ENCODE measurements at regions not wholly inside any gene's neighbourhood (a gene's known extent, or its start where the extent isn't known, plus 50 kb on each side); places are given as distances from the start of the nearest gene placed in this dataset.

DNA sequence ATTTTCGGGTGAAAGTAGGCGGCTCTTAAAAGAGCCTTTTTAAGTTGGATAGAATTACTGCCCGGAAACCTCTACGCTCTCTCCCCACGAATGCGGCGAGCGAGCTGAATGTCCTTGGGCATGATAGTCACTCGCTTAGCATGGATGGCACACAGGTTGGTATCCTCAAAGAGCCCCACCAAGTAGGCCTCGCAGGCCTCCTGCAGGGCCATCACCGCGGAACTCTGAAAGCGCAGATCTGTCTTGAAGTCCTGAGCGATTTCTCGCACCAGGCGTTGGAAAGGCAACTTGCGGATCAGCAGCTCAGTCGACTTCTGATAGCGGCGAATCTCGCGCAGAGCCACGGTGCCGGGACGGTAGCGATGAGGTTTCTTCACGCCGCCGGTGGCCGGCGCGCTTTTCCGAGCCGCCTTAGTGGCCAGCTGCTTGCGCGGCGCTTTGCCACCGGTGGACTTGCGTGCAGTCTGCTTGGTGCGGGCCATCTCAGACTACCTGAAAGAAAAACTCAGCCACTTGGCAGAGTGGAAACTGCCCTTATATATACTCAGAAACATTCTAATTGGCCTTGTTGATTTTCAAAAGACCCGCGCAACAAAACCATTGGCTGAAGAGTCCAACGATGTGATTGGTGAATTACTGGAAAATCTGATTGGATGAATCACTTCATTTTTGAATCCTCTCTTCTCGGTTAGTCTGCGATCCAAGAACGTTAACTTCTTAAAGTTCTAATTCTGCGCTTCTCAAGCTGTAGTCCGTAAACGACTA is 93.9 kb upstream of the BTN3A2 start:
- peak; percentile 86 to 88 for DNase-seq
- intact Hi-C loops (cut with micrococcal nuclease; ENCODE audit: unreplicated experiment), result loop anchor here (1.0 to 10.0 kb wide), 7 partner anchors 14 to 1564 kb away; a partner anchor contains a TSS
- Mint-ChIP-seq H3K4me3 (ENCODE audit: unreplicated experiment) (no peak overlapping the region), H3K36me3 (ENCODE audit: insufficient read depth, unreplicated experiment) (peaks cover 17% of the 10 kb centered on the region), H3K4me1 (ENCODE audit: low read depth, unreplicated experiment) (peaks cover 19% of the 10 kb centered on the region), H3K9me3 (ENCODE audit: unreplicated experiment) (no peaks in the 10 kb centered on the region), H3K27me3 (ENCODE audit: insufficient read depth, unreplicated experiment) (no peaks in the 10 kb centered on the region), H3K27ac (ENCODE audit: unreplicated experiment) (no peak overlapping the region)
- Histone ChIP-seq H3K4me1 (peaks cover 19% of the 10 kb centered on the region), H3K4me3 (ENCODE audit: low read depth, low read length) (peak overlapping the region; percentile 50), H3K27me3 (replicated peaks; ENCODE audit: control insufficient read depth, insufficient read depth, low read length) (no peaks in the 10 kb centered on the region), H3K36me3 (ENCODE audit: control insufficient read depth, insufficient read depth, low read length) (no peaks in the 10 kb centered on the region), H3K9me3 (no peaks in the 10 kb centered on the region)
- BruUV-seq (replicated peaks), result TSS peak; percentile 77
- POLR2A ChIA-PET, result interaction anchor here (0.7 to 7.3 kb wide), 16 partner anchors 13 to 1622 kb away, joined by 3 to 182 read pairs (median 14); a partner anchor contains a TSS
- TF ChIP-seq, protein P1, sequence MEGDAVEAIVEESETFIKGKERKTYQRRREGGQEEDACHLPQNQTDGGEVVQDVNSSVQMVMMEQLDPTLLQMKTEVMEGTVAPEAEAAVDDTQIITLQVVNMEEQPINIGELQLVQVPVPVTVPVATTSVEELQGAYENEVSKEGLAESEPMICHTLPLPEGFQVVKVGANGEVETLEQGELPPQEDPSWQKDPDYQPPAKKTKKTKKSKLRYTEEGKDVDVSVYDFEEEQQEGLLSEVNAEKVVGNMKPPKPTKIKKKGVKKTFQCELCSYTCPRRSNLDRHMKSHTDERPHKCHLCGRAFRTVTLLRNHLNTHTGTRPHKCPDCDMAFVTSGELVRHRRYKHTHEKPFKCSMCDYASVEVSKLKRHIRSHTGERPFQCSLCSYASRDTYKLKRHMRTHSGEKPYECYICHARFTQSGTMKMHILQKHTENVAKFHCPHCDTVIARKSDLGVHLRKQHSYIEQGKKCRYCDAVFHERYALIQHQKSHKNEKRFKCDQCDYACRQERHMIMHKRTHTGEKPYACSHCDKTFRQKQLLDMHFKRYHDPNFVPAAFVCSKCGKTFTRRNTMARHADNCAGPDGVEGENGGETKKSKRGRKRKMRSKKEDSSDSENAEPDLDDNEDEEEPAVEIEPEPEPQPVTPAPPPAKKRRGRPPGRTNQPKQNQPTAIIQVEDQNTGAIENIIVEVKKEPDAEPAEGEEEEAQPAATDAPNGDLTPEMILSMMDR (IDR thresholded peaks at IDR 0.05; ENCODE audit: insufficient read depth in 1 of 2, low read depth in 1 of 2, low read length in 1 of 2, severe bottlenecking in 1 of 2, unreplicated experiment in 1 of 2), result no peak
- CTCF ChIA-PET, result interaction anchor here (0.9 to 1.8 kb wide), 3 partner anchors 14 to 20 kb away, joined by 3 to 12 read pairs (median 7); a partner anchor contains a TSS

GRCh38 chr6:26271668-26272024 is 93.4 kb upstream of the BTN3A2 start:
- Mint-ChIP-seq H3K27me3 (ENCODE audit: insufficient read depth, unreplicated experiment) (no peaks in the 10 kb centered on the region), H3K4me3 (ENCODE audit: unreplicated experiment) (no peak overlapping the region), H3K9me3 (ENCODE audit: unreplicated experiment) (no peaks in the 10 kb centered on the region), H3K4me1 (ENCODE audit: low read depth, unreplicated experiment) (peaks cover 19% of the 10 kb centered on the region), H3K36me3 (ENCODE audit: insufficient read depth, unreplicated experiment) (peaks cover 13% of the 10 kb centered on the region), H3K27ac (ENCODE audit: unreplicated experiment) (no peak overlapping the region)
- TF ChIP-seq, protein P1 (IDR thresholded peaks at IDR 0.05; ENCODE audit: insufficient read depth in 1 of 2, low read depth in 1 of 2, low read length in 1 of 2, severe bottlenecking in 1 of 2, unreplicated experiment in 1 of 2), result no peak
- ChIA-PET POLR2A (interaction anchor here (0.7 to 7.3 kb wide), 13 partner anchors 13 to 1621 kb away, joined by 3 to 182 read pairs (median 28); a partner anchor contains a TSS), CTCF (interaction anchor here (1.6 to 1.8 kb wide), 2 partner anchors 14 to 21 kb away, joined by 7 to 12 read pairs; a partner anchor contains a TSS)
- Histone ChIP-seq H3K27me3 (replicated peaks; ENCODE audit: control insufficient read depth, insufficient read depth, low read length) (no peaks in the 10 kb centered on the region), H3K36me3 (ENCODE audit: control insufficient read depth, insufficient read depth, low read length) (no peaks in the 10 kb centered on the region), H3K9me3 (no peaks in the 10 kb centered on the region), H3K4me1 (peaks cover 19% of the 10 kb centered on the region), H3K4me3 (ENCODE audit: low read depth, low read length) (peak overlapping the region; percentile 50)
- intact Hi-C loops (cut with micrococcal nuclease; ENCODE audit: unreplicated experiment), result loop anchor here (1.0 to 10.0 kb wide), 10 partner anchors 14 to 1563 kb away; a partner anchor contains a TSS
- no peak for DNase-seq
- BruUV-seq (replicated peaks), result no TSS peak

DNA sequence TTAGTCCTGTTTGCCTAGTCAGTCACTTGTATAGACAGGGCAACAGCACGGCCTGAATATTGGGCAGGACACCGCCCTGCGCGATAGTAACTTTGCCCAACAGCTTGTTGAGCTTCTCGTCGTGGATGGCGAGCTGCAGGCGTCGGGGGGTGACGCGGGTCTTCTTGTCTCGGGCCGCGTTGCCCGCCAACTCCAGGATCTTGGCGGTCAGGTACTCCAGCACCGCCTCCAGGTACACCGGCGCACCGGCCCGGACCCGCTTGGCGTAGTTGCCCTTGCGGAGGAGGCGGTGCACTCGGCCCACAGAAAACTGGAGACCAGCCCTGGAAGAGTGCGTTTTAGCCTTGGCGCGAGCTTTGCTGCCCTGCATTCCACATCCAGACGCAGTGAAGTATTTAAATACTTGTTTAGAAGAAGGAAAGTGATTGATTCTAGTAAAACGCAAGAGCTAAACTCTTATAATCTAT is 92.8 kb upstream of the BTN3A2 start:
- H3K9me3 Mint-ChIP-seq (ENCODE audit: unreplicated experiment), result no peaks in the 10 kb centered on the region
- intact Hi-C loops (cut with micrococcal nuclease; ENCODE audit: unreplicated experiment), result loop anchor here (1.0 to 10.0 kb wide), 9 partner anchors 13 to 1563 kb away; a partner anchor contains a TSS
- ChIA-PET POLR2A (interaction anchor here (0.5 to 7.3 kb wide), 22 partner anchors 10 to 1619 kb away, joined by 3 to 182 read pairs (median 8); a partner anchor contains a TSS), CTCF (interaction anchor here (0.7 to 1.7 kb wide), 6 partner anchors 9 to 1621 kb away, joined by 3 to 16 read pairs (median 4); a partner anchor contains a TSS)
- H3K27ac Mint-ChIP-seq (ENCODE audit: unreplicated experiment), result no peak overlapping the region
- Histone ChIP-seq H3K27me3 (replicated peaks; ENCODE audit: control insufficient read depth, insufficient read depth, low read length) (no peaks in the 10 kb centered on the region), H3K4me1 (peaks cover 13% of the 10 kb centered on the region), H3K4me3 (ENCODE audit: low read depth, low read length) (peak overlapping the region; percentile 50), H3K9me3 (no peaks in the 10 kb centered on the region), H3K36me3 (ENCODE audit: control insufficient read depth, insufficient read depth, low read length) (no peaks in the 10 kb centered on the region)
- no peak overlapping the region for H3K4me3 Mint-ChIP-seq (ENCODE audit: unreplicated experiment)
- no peaks in the 10 kb centered on the region for H3K27me3 Mint-ChIP-seq (ENCODE audit: insufficient read depth, unreplicated experiment)
- no TSS peak for BruUV-seq (replicated peaks)
- peaks cover 7% of the 10 kb centered on the region for H3K36me3 Mint-ChIP-seq (ENCODE audit: insufficient read depth, unreplicated experiment)
- peaks cover 15% of the 10 kb centered on the region for H3K4me1 Mint-ChIP-seq (ENCODE audit: low read depth, unreplicated experiment)
- DNase-seq, result peak; percentile 82
- TF ChIP-seq, protein P1 (IDR thresholded peaks at IDR 0.05; ENCODE audit: insufficient read depth in 1 of 2, low read depth in 1 of 2, low read length in 1 of 2, severe bottlenecking in 1 of 2, unreplicated experiment in 1 of 2), result peak in 1 of 2 experiments; percentile 9

Measured in Caco-2 (cell line).